ENCODE measurements at regions not wholly inside any gene's neighbourhood (a gene's known extent, or its start where the extent isn't known, plus 50 kb on each side); places are given as distances from the start of the nearest gene placed in this dataset.

DNA sequence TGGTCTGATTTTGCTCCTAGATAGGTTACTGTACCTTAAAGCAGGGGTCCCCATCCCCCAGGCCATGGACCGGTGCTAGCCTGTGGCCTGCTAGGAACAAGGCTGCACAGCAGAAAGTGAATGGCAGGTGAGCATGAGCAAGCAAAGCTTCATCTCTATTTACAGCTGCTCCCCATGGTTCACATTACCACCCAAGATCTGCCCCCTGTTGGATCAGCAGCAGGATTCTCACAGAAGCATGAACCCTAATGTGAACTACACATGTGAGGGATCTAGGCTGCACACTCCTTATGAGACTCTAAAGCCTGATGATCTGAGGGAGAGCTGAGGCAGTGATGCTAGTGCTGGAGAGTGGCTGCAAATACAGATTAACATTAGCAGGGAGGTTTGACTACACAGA lies 78.1 kb downstream of the DRD1 start:
- H3K4me3 ChIP-seq (ENCODE audit: low read length), result no peak overlapping the region
- DNase-seq (ENCODE audit: low read depth), result no peak
- TF ChIP-seq, protein P1, sequence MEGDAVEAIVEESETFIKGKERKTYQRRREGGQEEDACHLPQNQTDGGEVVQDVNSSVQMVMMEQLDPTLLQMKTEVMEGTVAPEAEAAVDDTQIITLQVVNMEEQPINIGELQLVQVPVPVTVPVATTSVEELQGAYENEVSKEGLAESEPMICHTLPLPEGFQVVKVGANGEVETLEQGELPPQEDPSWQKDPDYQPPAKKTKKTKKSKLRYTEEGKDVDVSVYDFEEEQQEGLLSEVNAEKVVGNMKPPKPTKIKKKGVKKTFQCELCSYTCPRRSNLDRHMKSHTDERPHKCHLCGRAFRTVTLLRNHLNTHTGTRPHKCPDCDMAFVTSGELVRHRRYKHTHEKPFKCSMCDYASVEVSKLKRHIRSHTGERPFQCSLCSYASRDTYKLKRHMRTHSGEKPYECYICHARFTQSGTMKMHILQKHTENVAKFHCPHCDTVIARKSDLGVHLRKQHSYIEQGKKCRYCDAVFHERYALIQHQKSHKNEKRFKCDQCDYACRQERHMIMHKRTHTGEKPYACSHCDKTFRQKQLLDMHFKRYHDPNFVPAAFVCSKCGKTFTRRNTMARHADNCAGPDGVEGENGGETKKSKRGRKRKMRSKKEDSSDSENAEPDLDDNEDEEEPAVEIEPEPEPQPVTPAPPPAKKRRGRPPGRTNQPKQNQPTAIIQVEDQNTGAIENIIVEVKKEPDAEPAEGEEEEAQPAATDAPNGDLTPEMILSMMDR (IDR thresholded peaks at IDR 0.05; ENCODE audit: insufficient read depth, low read depth, low read length, missing control alignments), result no peak

DNA sequence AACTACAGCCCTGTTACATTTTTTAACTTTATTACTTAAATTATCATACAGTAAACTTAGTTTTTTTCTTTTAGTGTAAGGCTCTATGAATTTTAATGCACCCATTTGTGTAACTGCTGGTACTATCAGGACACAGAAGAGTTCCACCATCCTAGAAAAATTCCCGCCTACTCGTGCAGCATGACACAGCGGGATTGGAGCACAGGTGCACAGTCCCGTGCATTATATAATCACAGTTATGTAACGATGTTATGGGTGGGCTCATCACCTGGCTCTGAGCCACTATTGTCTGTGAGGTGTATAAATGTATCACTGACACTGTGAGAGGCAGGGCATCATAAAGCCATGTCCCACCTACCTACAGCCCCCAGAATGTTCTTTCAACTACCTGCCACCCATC lies 80.7 kb downstream of the DRD1 start:
- TF ChIP-seq, protein P1 (IDR thresholded peaks at IDR 0.05; ENCODE audit: insufficient read depth, low read depth, low read length, missing control alignments), result no peak
- DNase-seq (ENCODE audit: low read depth), result no peak
- H3K4me3 ChIP-seq (ENCODE audit: low read length), result no peak overlapping the region

DNA sequence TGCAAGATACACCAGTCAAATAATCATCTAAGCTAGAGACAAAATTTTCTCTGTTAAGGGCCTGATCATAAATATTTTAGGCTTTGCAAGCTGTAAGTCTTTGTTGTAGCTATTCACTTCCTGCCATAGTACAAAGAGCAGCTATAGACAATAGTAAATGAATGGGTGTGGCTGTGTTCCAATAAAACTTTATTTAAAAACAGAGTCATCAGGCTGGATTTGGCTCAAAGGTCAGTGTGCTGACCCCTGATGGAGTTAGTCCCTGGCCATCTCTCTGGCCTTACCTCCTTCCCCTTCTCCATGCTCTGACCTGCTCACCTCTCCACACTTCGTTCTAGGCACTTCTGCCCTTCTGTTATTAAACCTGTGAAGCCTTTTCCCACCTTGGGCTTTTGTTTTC lies 86.0 kb downstream of the DRD1 start:
- H3K4me3 ChIP-seq (ENCODE audit: low read length), result no peak overlapping the region
- DNase-seq (ENCODE audit: low read depth), result no peak
- TF ChIP-seq, protein P1 (IDR thresholded peaks at IDR 0.05; ENCODE audit: insufficient read depth, low read depth, low read length, missing control alignments), result no peak

DNA sequence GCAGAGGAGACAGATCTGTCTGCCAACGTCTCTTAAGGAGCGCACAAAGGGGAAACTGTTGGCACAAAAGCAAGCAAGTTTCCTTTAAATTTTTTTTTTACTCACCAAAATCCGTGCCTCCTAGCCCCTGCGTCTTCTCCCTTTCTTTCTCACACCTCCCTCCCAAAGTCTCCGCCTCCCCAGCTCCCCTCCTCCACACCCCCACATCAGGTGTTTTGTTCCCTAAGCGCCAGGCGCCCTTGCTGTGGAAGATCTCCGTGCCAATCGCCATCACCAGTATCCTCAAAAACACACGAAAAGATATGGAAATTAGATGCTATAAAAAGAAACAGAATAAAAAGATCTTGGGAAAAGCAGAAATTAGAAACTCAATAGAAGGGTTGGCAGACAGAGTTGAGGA lies 87.6 kb downstream of the DRD1 start:
- TF ChIP-seq, protein P1 (IDR thresholded peaks at IDR 0.05; ENCODE audit: insufficient read depth, low read depth, low read length, missing control alignments), result no peak
- H3K4me3 ChIP-seq (ENCODE audit: low read length), result no peak overlapping the region
- DNase-seq (ENCODE audit: low read depth), result no peak

DNA sequence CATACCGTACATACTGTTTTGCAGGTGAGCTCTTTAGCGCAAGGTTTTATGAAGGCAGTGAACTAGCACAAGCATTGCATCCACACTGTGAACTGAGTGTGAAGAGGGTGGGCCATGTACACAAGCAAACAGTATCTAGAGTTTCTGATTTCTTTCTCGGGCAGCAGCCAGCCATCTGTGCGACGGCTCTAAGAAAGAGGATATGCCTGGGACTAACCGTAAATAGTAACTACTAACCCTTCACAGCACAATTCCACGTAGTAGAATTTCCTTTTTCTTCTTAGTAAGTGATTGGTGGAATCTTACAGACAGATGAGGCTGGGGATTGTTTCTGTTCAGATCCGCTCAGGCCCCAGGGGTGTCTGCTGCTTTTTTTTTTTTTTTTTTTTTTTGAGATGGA lies 89.0 kb downstream of the DRD1 start:
- H3K4me3 ChIP-seq (ENCODE audit: low read length), result no peak overlapping the region
- no peak for DNase-seq (ENCODE audit: low read depth)
- TF ChIP-seq, protein P1 (IDR thresholded peaks at IDR 0.05; ENCODE audit: insufficient read depth, low read depth, low read length, missing control alignments), result no peak

DNA sequence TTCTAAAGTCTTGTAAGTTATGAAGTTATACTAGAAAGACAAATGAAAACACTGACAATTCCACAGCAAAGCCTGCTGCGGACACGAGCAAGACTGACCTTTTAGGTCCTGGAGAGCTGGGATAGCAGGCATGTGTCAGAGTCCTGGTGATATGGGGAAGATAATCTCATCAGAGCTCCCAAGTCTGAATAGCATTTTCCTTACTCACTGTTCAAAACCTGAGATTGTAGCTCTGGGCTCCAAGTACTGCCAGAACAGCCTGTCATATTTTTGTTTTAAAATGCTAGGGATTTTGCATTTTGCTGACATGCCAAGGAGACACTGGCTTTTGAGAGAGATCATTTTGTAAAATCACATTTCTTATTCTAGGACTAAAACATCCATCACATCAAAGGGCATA lies 90.1 kb downstream of the DRD1 start:
- no peak for DNase-seq (ENCODE audit: low read depth)
- TF ChIP-seq, protein P1 (IDR thresholded peaks at IDR 0.05; ENCODE audit: insufficient read depth, low read depth, low read length, missing control alignments), result no peak

DNA sequence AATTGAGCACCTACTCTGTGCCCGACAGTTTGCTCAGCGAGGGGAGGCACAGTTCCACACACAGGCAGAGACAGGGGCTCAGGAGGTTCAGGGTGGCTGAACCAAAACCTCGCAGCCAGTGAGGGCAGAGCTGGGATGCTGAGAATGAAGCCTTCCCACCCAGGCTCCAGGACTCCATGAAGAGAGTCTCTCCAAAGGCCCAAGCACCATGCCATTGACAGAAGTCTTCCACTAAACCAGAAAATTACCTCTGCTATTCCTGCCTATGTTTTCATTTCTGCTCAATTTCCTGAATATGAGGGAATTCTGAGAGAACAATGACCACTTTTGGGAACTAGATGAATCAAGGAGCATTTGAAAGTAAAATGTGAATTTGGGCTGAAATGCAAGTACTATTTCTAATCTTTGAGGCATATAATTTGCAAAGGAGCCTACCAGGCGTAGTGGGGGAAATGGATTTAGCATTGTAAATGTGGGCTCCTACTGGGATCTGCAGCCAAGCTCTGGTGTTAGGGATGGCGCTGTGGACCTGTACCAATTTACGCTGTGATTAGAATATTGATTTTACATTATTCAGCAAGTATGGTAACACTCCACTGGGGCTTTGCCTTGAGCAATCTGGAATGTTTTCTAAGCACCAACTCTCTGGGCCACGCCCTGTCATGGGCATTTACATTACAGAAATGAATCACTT lies 91.9 kb downstream of the DRD1 start:
- TF ChIP-seq, protein P1 (IDR thresholded peaks at IDR 0.05; ENCODE audit: insufficient read depth, low read depth, low read length, missing control alignments), result no peak
- DNase-seq (ENCODE audit: low read depth), result no peak
- no peak overlapping the region for H3K4me3 ChIP-seq (ENCODE audit: low read length)

More for the DNA sequence above, 90.1 kb downstream of the DRD1 start:
- H3K4me3 ChIP-seq (ENCODE audit: low read length), result no peak overlapping the region

Measured in epithelial cell of esophagus (primary cell).